ENCODE measurements at regions not wholly inside any gene's neighbourhood (a gene's known extent, or its start where the extent isn't known, plus 50 kb on each side); places are given as distances from the start of the nearest gene placed in this dataset.

DNA sequence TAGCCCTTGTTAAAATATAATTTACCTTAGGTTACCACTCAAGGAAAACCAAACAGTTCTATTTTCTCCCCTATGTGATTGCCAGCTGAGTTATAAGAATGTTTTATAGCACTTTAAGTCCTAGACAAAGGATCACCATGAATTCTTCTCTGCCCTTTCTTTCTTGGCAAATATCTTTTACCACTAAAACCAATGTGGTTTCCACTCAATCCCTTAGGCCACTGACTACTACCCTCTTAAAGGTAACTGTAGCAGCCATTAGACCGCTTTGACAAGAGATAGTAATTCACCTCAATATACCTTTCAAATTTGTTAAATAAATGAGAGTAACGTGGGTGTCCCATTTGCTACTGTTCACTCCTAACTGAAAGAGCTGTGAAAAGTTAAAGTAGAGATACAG lies 307.9 kb upstream of the PRMT6 start:
- Histone ChIP-seq H3K4me1 (no peaks in the 10 kb centered on the region), H3K4me3 (no peak overlapping the region), H3K9me3 (no peaks in the 10 kb centered on the region), H3K36me3 (replicated peaks) (no peaks in the 10 kb centered on the region), H3K27me3 (ENCODE audit: low read depth) (no peaks in the 10 kb centered on the region)
- in situ Hi-C loops (cut with MboI; ENCODE audit: low sequenced_read_pairs): no loop called here
- no peak for DNase-seq (ENCODE audit: low spot score in 2 of 2)

DNA sequence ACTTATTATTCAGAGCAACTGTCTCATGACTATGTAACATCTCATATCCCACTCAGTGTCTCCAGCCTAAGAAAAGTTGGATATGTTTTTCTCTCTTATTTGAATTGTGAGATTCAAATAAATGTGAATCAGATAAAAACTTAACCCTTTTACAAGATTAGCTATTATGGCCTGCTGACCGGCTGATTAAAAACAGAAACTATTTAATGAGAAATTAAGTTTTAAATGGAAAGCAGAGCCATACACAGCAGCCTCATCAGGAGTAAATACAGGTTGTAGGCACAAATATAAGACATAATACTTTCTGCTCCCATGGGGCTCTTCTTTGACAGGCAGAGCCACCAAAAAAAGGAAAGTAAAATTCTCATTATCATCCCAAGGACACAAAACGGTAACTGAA lies 307.0 kb upstream of the PRMT6 start:
- no peaks in the 10 kb centered on the region for H3K36me3 ChIP-seq (replicated peaks)
- no peaks in the 10 kb centered on the region for H3K27me3 ChIP-seq (ENCODE audit: low read depth)
- no peaks in the 10 kb centered on the region for H3K9me3 ChIP-seq
- in situ Hi-C loops (cut with MboI; ENCODE audit: low sequenced_read_pairs): no loop called here
- no peak overlapping the region for H3K4me3 ChIP-seq
- DNase-seq (ENCODE audit: low spot score in 2 of 2): no peak
- H3K4me1 ChIP-seq: no peaks in the 10 kb centered on the region

DNA sequence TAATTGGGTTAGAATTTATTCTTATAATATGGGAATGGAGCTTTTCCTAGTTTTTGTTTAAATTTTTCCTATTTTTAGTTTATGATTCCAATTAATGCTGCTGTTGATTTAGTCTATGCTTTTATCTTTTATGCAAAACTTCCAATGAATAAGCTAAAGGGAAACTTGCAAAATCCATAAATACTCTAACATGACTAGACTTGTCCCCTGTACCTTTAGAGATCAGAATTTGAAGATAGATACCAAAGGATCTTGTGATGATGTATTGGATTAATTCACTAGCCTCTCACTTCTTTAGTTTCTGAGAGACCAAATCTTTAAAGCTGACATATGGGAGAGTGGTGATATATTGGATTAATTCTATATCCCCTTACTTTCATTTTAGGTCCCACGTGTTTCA lies 306.6 kb upstream of the PRMT6 start:
- Histone ChIP-seq H3K27me3 (ENCODE audit: low read depth) (no peaks in the 10 kb centered on the region), H3K36me3 (replicated peaks) (no peaks in the 10 kb centered on the region), H3K4me3 (no peak overlapping the region), H3K9me3 (no peaks in the 10 kb centered on the region), H3K4me1 (no peaks in the 10 kb centered on the region)
- in situ Hi-C loops (cut with MboI; ENCODE audit: low sequenced_read_pairs): no loop called here
- no peak for DNase-seq (ENCODE audit: low spot score in 2 of 2)

DNA sequence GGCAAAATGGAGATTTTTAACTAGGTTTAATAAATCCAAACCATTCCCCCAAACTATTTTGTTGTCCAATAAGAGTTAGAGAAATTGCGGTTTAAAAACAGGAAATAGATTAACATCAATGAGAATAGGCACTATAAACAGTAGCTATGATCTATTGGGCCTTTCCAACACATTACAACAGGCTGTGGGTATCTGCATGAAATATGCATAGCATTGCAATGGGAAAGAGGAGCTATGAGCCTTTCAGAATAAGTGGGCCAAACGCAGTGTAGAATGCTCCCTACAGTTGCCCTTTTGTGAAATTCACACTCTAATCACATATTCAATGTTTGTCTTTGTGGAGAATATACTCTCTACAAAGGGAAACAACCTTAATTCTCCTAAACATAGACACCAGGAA lies 305.5 kb upstream of the PRMT6 start:
- DNase-seq (ENCODE audit: low spot score in 2 of 2): no peak
- Histone ChIP-seq H3K4me1 (no peaks in the 10 kb centered on the region), H3K4me3 (no peak overlapping the region), H3K36me3 (replicated peaks) (no peaks in the 10 kb centered on the region), H3K9me3 (no peaks in the 10 kb centered on the region), H3K27me3 (ENCODE audit: low read depth) (no peaks in the 10 kb centered on the region)
- in situ Hi-C loops (cut with MboI; ENCODE audit: low sequenced_read_pairs): no loop called here

DNA sequence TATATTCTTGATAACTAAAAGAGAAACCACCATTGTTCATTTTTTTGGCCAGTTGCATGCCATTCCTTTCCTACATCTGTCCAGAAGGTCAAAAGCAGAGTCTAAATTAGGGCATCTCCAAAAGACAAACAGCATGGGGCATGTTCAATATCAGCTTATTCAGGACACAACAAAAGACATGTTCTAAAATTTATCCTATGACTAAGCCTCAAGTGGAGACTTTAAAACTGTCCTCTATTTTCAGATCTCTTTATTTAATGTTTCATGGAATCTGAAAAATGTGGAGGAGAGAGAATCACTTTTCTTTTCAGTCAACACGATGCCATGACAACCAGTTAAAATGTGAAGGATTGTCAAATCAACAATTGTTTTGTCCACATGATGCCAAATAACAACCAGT lies 303.4 kb upstream of the PRMT6 start:
- Histone ChIP-seq H3K4me1 (no peaks in the 10 kb centered on the region), H3K9me3 (no peaks in the 10 kb centered on the region), H3K4me3 (no peak overlapping the region), H3K36me3 (replicated peaks) (no peaks in the 10 kb centered on the region), H3K27me3 (ENCODE audit: low read depth) (no peaks in the 10 kb centered on the region)
- no peak for DNase-seq (ENCODE audit: low spot score in 2 of 2)
- in situ Hi-C loops (cut with MboI; ENCODE audit: low sequenced_read_pairs): no loop called here

DNA sequence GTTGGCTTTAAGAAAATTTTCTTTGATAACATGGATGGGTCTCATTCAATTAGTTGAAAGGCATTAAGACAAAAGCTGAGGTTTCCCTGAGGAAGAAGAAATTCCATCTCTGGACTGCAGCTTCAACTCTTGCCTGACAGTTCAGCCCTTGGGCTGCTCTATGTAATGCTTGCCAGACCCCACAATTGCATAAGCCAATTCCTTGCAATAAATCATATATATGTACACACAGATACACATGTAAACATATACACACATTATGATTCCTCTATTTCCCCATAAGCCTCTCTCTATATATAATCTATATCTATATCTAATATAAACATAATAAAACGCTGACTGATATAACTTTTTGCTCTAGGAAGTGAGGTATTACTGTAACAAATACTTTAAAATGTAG lies 301.5 kb upstream of the PRMT6 start:
- in situ Hi-C loops (cut with MboI; ENCODE audit: low sequenced_read_pairs): no loop called here
- Histone ChIP-seq H3K27me3 (ENCODE audit: low read depth) (no peaks in the 10 kb centered on the region), H3K9me3 (no peaks in the 10 kb centered on the region), H3K4me3 (no peak overlapping the region), H3K4me1 (no peaks in the 10 kb centered on the region), H3K36me3 (replicated peaks) (no peaks in the 10 kb centered on the region)
- no peak for DNase-seq (ENCODE audit: low spot score in 2 of 2)

DNA sequence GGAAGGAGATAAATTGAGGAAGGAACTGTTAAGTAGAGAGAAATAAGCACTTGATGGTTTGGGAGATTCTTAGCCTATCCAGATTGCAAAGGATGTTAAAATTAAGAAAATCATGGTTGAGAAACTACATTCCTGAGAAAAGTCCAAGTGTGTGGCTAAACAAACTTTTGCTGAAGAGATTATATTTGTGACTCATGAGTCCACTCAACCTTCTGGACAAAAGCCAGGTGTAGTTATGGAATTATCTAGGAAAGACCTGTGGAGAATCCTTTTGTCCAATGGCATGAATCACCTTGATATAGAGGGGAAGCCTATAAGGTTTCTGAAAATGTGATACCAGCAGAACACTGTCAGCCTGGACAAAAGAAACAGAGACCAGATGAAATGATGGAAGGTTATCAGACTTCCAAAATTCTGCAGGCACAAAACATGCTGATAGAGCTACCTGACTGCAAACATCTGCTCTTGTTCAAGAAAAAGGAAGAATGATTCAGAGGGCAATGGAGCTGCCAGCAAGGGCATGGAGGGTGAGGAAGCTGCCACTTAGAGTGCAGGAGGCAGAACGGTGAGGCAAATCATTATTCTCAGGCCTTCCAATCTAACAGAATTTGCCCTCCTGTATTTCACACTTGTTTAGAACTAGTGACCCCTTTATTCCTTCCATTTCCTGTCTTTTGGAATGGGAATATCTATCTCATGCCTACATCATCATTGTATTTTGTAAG lies 300.6 kb upstream of the PRMT6 start:
- H3K4me1 ChIP-seq: no peaks in the 10 kb centered on the region
- no peaks in the 10 kb centered on the region for H3K27me3 ChIP-seq (ENCODE audit: low read depth)
- in situ Hi-C loops (cut with MboI; ENCODE audit: low sequenced_read_pairs): no loop called here
- no peaks in the 10 kb centered on the region for H3K36me3 ChIP-seq (replicated peaks)
- no peak for DNase-seq (ENCODE audit: low spot score in 2 of 2)
- no peak overlapping the region for H3K4me3 ChIP-seq
- H3K9me3 ChIP-seq: no peaks in the 10 kb centered on the region

DNA sequence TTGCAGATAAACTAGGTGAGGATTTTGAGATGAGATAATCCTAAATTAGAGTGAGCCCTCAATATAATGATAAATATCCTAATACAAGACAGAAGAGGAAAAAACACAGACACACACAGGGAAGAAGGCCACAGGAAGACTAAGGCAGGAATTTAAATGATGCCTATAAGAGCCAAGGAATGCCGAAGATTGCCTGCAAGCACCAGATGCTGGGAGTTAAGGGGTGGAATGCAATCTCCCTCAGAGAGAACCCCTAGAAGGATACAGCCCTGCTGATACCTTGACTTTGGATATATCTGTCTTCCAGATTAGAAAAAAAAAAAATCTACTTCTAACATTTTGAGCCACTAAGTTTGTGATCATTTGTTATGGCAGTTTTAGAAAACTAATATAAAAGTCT lies 299.7 kb upstream of the PRMT6 start:
- Histone ChIP-seq H3K9me3 (no peaks in the 10 kb centered on the region), H3K27me3 (ENCODE audit: low read depth) (no peaks in the 10 kb centered on the region), H3K4me1 (no peaks in the 10 kb centered on the region), H3K36me3 (replicated peaks) (no peaks in the 10 kb centered on the region), H3K4me3 (no peak overlapping the region)
- in situ Hi-C loops (cut with MboI; ENCODE audit: low sequenced_read_pairs): no loop called here
- DNase-seq (ENCODE audit: low spot score in 2 of 2): no peak

DNA sequence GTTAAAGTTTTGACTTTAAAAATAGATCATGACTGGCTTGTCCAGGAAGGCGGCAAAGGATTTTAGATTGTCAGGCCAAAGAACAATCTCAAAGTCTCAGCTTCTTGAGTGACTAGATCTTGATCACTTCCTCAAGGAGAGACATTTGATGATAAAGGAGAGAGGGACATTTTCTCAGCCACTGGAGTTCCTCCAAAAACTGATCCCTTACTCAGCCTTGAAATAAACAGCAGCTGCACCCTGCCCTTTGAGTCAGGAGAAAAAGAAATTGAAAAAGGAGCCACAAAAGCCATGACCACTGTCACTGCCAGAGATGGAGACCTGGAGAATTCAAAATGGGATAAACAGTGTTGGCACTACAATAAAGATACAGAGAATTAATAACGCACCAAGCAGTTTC lies 288.4 kb upstream of the PRMT6 start:
- Histone ChIP-seq H3K27me3 (ENCODE audit: low read depth) (no peaks in the 10 kb centered on the region), H3K4me1 (no peaks in the 10 kb centered on the region), H3K4me3 (no peak overlapping the region), H3K36me3 (replicated peaks) (no peaks in the 10 kb centered on the region), H3K9me3 (no peaks in the 10 kb centered on the region)
- DNase-seq (ENCODE audit: low spot score in 2 of 2): no peak
- in situ Hi-C loops (cut with MboI; ENCODE audit: low sequenced_read_pairs): no loop called here

DNA sequence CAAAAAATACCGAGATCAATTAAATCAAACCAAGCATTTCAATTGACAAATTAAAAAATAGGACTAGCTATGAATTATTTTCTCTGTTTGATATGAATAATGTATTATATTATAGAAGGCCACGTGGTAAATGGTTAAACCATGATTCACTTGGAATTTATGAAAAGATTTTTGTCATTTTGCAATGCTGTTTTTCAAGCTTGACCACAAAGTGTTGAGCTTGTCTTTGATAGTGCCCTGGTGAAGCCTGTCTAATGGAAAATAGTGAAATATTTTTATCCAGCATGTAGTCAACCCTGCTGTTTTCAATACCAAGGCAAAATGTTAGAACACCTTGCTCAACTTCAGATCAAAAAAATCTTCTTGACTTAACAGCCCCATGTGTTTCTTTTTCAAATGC lies 288.0 kb upstream of the PRMT6 start:
- no peaks in the 10 kb centered on the region for H3K27me3 ChIP-seq (ENCODE audit: low read depth)
- no peak overlapping the region for H3K4me3 ChIP-seq
- no peaks in the 10 kb centered on the region for H3K9me3 ChIP-seq
- H3K4me1 ChIP-seq: no peaks in the 10 kb centered on the region
- no peaks in the 10 kb centered on the region for H3K36me3 ChIP-seq (replicated peaks)
- in situ Hi-C loops (cut with MboI; ENCODE audit: low sequenced_read_pairs): no loop called here
- DNase-seq (ENCODE audit: low spot score in 2 of 2): no peak

DNA sequence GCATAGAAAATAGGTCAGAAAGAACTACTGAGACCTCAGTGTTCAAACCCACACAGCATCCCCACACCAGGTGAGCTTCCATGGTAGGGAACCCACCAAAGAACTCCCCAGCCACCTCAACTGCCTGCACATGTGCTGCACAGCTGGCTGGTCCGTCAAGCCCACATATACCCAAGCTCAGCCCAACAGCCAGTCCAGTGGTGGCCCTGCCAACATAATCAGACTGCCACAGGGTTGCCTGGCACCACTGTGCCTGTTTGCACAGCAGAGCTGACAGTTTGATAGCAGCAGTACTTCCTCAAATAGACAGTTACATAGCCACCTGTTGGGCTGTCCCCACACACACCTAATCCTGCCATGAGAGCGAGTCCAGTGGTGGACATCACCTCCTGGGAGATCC lies 283.3 kb upstream of the PRMT6 start:
- DNase-seq (ENCODE audit: low spot score in 2 of 2): no peak
- Histone ChIP-seq H3K4me1 (no peaks in the 10 kb centered on the region), H3K27me3 (ENCODE audit: low read depth) (no peaks in the 10 kb centered on the region), H3K9me3 (no peaks in the 10 kb centered on the region), H3K36me3 (replicated peaks) (no peaks in the 10 kb centered on the region), H3K4me3 (no peak overlapping the region)
- in situ Hi-C loops (cut with MboI; ENCODE audit: low sequenced_read_pairs): no loop called here

DNA sequence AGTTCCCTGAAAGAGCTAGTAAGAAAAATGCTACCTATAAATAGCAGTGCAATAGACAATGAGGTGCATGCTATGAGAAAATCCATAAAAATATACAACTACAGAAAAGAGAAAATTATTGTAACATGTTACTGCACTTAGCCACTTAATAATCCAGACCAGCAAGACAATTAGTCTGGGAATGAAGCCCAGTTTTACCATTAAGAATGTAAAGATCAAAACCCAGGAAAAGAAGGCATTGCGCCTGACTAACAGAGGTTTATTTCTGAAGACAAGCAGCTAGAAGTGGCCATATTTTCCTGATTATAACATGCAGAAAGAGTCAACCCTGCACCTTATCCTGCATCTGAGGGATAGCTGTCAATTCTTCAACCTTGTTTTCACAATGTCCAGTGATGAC lies 276.4 kb upstream of the PRMT6 start:
- DNase-seq (ENCODE audit: low spot score in 2 of 2): no peak
- Histone ChIP-seq H3K4me1 (no peaks in the 10 kb centered on the region), H3K36me3 (replicated peaks) (no peaks in the 10 kb centered on the region), H3K27me3 (ENCODE audit: low read depth) (no peaks in the 10 kb centered on the region), H3K9me3 (no peaks in the 10 kb centered on the region), H3K4me3 (no peak overlapping the region)
- in situ Hi-C loops (cut with MboI; ENCODE audit: low sequenced_read_pairs): no loop called here

DNA sequence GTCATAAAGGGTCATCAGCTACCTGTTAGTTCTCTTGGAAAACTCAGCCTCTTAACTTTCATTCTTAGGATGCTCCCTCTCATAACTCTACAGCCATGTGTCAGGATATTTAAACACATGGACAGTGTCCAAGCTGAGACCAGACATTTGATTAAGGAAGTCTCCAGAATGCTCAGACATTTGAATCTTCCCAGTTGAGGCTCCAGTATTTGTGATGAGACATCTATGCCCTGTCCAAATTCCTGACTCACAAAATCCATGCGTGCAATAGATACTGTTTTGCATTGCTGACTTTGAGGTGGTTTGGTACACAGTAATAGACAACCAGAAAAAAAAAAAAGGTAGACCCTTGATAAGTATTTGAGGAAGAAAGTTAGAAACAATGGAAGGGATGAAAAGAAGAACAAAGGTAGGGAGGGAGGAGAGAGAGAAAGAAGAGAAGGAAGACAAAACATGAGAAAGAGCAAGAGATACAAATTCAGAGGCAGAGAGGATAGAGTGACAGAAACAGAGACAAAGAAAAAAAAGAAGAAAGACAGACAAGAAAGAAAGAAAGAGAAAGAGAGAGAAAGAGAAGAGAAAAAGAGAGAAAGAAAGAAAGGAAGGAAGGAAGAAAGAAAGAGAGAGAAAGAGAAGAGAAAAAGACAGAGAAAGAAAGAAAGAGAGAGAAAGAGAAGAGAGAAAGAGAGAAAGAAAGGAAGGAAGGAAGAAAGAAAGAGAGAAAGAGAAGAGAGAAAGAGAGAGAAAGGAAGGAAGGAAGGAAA lies 275.5 kb upstream of the PRMT6 start:
- in situ Hi-C loops (cut with MboI; ENCODE audit: low sequenced_read_pairs): no loop called here
- no peak for DNase-seq (ENCODE audit: low spot score in 2 of 2)

DNA sequence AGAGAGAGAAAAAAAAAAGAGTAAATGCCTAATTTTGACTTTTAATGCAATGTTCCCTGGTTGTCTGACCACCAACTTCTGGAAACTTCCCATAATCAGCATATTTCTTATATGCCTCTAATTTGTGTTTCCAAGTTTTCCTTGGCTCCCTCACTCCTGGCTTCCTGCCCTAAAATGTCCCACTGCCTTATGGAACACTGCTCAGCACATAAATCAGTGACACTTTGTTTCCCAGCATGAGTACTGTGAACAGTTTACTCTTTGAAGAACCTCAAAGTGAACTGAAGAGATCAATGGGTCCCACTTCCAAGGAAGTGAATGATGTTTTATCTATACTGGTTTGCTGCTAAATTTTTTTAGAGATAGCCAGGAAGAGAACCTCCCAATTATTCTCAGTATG lies 271.3 kb upstream of the PRMT6 start:
- Histone ChIP-seq H3K27me3 (ENCODE audit: low read depth) (no peaks in the 10 kb centered on the region), H3K9me3 (no peaks in the 10 kb centered on the region), H3K36me3 (replicated peaks) (no peaks in the 10 kb centered on the region), H3K4me1 (no peaks in the 10 kb centered on the region), H3K4me3 (no peak overlapping the region)
- in situ Hi-C loops (cut with MboI; ENCODE audit: low sequenced_read_pairs): no loop called here
- DNase-seq (ENCODE audit: low spot score in 2 of 2): no peak

More for the DNA sequence above, 275.5 kb upstream of the PRMT6 start:
- H3K4me1 ChIP-seq: no peaks in the 10 kb centered on the region
- no peak overlapping the region for H3K4me3 ChIP-seq
- H3K27me3 ChIP-seq (ENCODE audit: low read depth): no peaks in the 10 kb centered on the region
- no peaks in the 10 kb centered on the region for H3K9me3 ChIP-seq
- no peaks in the 10 kb centered on the region for H3K36me3 ChIP-seq (replicated peaks)

All from HAP-1 (cell line).